Panc1 (cell line): ENCODE measurements at regions not wholly inside any gene's neighbourhood (a gene's known extent, or its start where the extent isn't known, plus 50 kb on each side); places are given as distances from the start of the nearest gene placed in this dataset.
A peak's percentile ranks its signal among the peaks of the same experiment; 100 is the strongest.

Experiments used
- ATAC-seq: fragments of 200-7000 bp; cut with Tn5 transposase; 2 replicates; pipeline ENCODE4 v1.9.1; 2020; ENCODE audit warnings: mild to moderate bottlenecking, moderate library complexity
- BruUV-seq: library from RNA; stranded (reverse); fragments of 400-500 nt; replicated peaks from 2 replicates; lab custom pipeline; 2021; lab: Mats Ljungman, UMichigan
- CTCF ChIA-PET: fragments of 300-600 bp; sonication (Branson Sonifier 250); formaldehyde crosslinking; loops from one replicate; lab custom pipeline; 2022; ENCODE audit warnings: antibody characterized with exemption; lab: Charles Lee
- POLR2A ChIA-PET: fragments of 300-600 bp; sonication (Branson Sonifier 250); formaldehyde crosslinking; loops from one replicate; lab custom pipeline; 2022; ENCODE audit warnings: antibody characterized with exemption; lab: Charles Lee
- DNase-seq: peaks from one replicate; pipeline ENCODE4 v3.0.0-alpha.2; 2010; ENCODE audit warnings: low read depth, low spot score
- H3K27ac ChIP-seq: 2 replicates; pipeline ENCODE4 v1.5.1; 2011; ENCODE audit warnings: mild to moderate bottlenecking, low read length, inconsistent platforms
- H3K27me3 ChIP-seq: fragments of 200-500 bp; sonication (Bioruptor generic); 2 replicates; pipeline ENCODE4 v1.6.0; 2014; ENCODE audit warnings: low read length, inconsistent platforms; ENCODE audit not compliant: control insufficient read depth, insufficient read depth
- H3K36me3 ChIP-seq: fragments of 200-500 bp; sonication (Bioruptor generic); 2 replicates; pipeline ENCODE4 v1.5.1; 2014; ENCODE audit warnings: inconsistent platforms, mild to moderate bottlenecking, low read length, moderate library complexity; ENCODE audit not compliant: control insufficient read depth, insufficient read depth
- H3K4me1 ChIP-seq: 2 replicates; pipeline ENCODE4 v1.5.1; 2011; ENCODE audit warnings: inconsistent platforms, mild to moderate bottlenecking, low read length, moderate library complexity; ENCODE audit not compliant: control insufficient read depth, insufficient read depth
- H3K4me3 ChIP-seq, 2 experiments: 2 replicates each; pipeline ENCODE4 v1.5.1; 2011 to 2012; ENCODE audit warnings: low read depth in 2 of 2, low read length in 2 of 2, mild to moderate bottlenecking in 2 of 2, inconsistent platforms in 1 of 2, moderate library complexity in 1 of 2
- H3K9me3 ChIP-seq: fragments of 200-500 bp; sonication (Bioruptor generic); 2 replicates; pipeline ENCODE4 v1.5.1; 2014; ENCODE audit warnings: low read depth, mild to moderate bottlenecking, inconsistent platforms, low read length, moderate library complexity; ENCODE audit not compliant: control insufficient read depth, insufficient read depth
- CTCF ChIP-seq: fragments of 450-650 bp; IDR thresholded peaks from 2 replicates; pipeline ENCODE4 v1.5.1; 2017; ENCODE audit warnings: mild to moderate bottlenecking
- POLR2AphosphoS5 ChIP-seq: IDR thresholded peaks from 2 replicates; pipeline ENCODE4 v1.6.1; 2012; ENCODE audit warnings: mild to moderate bottlenecking, low read depth, low read length, moderate library complexity
- REST ChIP-seq, 2 experiments: IDR thresholded peaks; 2 replicates each; pipeline ENCODE4 v1.6.1; 2011 to 2012; ENCODE audit warnings: low read depth in 2 of 2, control low read depth in 1 of 2, low read length in 1 of 2, mild to moderate bottlenecking in 1 of 2, moderate library complexity in 1 of 2; ENCODE audit not compliant: insufficient read depth in 1 of 2
- SIN3A ChIP-seq: IDR thresholded peaks from 2 replicates; pipeline ENCODE4 v1.6.1; 2012; ENCODE audit warnings: low read depth, mild to moderate bottlenecking, low read length, moderate library complexity, borderline replicate concordance; ENCODE audit not compliant: insufficient read depth
- TCF7L2 ChIP-seq: IDR thresholded peaks from 2 replicates; pipeline ENCODE4 v1.6.1; 2011; ENCODE audit warnings: mild to moderate bottlenecking, low read depth, low read length, inconsistent platforms
- in situ Hi-C: cut with HindIII; loops from 2 replicates; pipeline ENCODE4 v1.10.0; 2016; ENCODE audit warnings: low sequenced_read_pairs, low pct_unique_long_range_greater_than_20kb
- intact Hi-C: fragments of 100-400 bp; cut with micrococcal nuclease; formaldehyde crosslinking; loops from one replicate; pipeline ENCODE4 v1.10.0; 2022; ENCODE audit not compliant: unreplicated experiment

GRCh38 chr6:169937389-169938261 lies 186.2 kb downstream of the ERMARD start:
- Histone ChIP-seq H3K4me3 (no peak overlapping the region), H3K4me1 (peaks cover 20% of the 10 kb centered on the region), H3K36me3 (no peaks in the 10 kb centered on the region), H3K27me3 (peaks cover 8% of the 10 kb centered on the region), H3K9me3 (no peaks in the 10 kb centered on the region), H3K27ac (no peak overlapping the region)
- in situ Hi-C loops: no loop called here
- BruUV-seq: no TSS peak
- DNase-seq: no peak
- ChIA-PET POLR2A (interaction anchor here (0.7 kb wide), 1 partner anchor 187 kb away, joined by 12 read pairs; no protein-coding TSS in a partner anchor), CTCF (no interaction called here)
- TF ChIP-seq TCF7L2 (no peak), REST (IDR thresholded peaks at IDR 0.05; ENCODE audit: insufficient read depth in 1 of 2, low read depth in 2 of 2, low read length in 1 of 2) (no peak), POLR2AphosphoS5 (no peak), SIN3A (no peak), CTCF (no peak)
- no peak for ATAC-seq
- intact Hi-C loops: no loop called here

GRCh38 chr6:169936355-169936975 lies 185.0 kb downstream of the ERMARD start:
- Histone ChIP-seq H3K27ac (peak overlapping the region; percentile 77; the same call in 1 of the 2 replicates), H3K4me1 (peaks cover 26% of the 10 kb centered on the region), H3K9me3 (no peaks in the 10 kb centered on the region), H3K4me3 (no peak overlapping the region), H3K36me3 (no peaks in the 10 kb centered on the region), H3K27me3 (no peaks in the 10 kb centered on the region; the same call in 1 of the 2 replicates)
- intact Hi-C loops: no loop called here
- ATAC-seq: no peak
- no TSS peak for BruUV-seq
- TF ChIP-seq CTCF: no peak
- TF ChIP-seq POLR2AphosphoS5: no peak
- TF ChIP-seq TCF7L2: no peak
- no peak for TF ChIP-seq REST (IDR thresholded peaks at IDR 0.05; ENCODE audit: insufficient read depth in 1 of 2, low read depth in 2 of 2, low read length in 1 of 2)
- no peak for TF ChIP-seq SIN3A
- CTCF ChIA-PET: no interaction called here
- no peak for DNase-seq
- POLR2A ChIA-PET: no interaction called here
- in situ Hi-C loops: no loop called here
